Stimulated activated CD4-positive, alpha-beta T cell treated with anti-CD3 and anti-CD28 coated beads, Interleukin-2, amount 100 ng/mL, for 24 hours (primary cell): ENCODE measurements at regions not wholly inside any gene's neighbourhood (a gene's known extent, or its start where the extent isn't known, plus 50 kb on each side); places are given as distances from the start of the nearest gene placed in this dataset.
"Not testable (repeated sequence)": the region's sequence is repeated elsewhere in the genome, so short reads cannot be mapped to it uniquely, and the experiment has no call there.

Experiments
- DNase-seq, 2 donors: peaks; one replicate each; pipeline ENCODE4 v3.0.0-alpha.2; 2020

- DNase-seq: no peak
Measured at GRCh38 chr9:80498001-80498555, 926.3 kb downstream of the TLE4 start.

DNA sequence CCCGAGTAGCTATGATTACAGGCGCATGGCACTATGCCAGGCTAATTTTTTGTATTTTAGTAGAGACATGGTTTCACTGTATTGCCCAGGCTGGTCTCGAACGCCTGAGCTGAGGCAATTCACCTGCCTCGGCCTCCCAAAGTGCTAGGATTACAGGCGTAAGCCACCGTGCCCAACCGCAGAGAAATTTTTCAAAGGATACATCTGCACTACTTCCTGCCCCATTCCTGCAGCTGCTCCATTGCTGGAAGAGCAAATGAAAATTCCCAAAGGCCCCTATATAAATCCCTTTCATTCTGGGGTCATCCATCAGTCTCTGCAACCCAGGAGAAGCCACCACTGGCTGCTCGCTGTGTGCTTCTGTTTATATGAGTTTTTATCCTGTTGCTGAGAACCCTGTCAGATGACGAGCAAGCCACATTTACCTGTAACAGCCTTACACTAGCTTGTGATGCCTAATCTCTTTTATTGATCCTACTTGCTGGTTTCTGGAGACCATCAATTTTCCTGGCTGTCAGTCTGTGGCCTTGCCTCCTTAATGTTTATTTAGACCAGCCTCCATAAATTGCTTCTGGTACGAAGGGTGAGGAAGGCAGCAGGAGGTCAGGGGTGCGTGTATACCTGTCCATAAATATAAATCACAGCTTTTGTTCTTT is 925.3 kb downstream of the TLE4 start:
- DNase-seq: no peak

DNA sequence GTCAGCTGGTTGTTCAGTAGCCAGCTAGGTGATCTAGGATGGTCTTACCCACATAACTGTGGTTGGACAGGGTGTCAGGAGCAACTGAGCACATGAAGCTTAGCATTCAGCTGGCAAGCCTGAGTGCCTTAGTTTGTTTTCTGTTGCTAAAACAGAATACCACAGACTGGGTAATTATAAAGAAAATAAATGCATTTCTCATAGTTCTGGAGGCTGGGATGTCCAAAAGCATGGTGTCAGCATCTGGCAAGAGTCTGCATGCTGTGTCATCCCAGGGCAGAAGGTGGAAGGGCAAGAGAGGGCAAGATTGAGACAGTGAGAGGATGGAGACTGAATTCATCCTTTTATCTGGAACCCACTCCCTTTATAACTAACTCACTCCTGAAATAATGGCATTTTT is 921.5 kb downstream of the TLE4 start:
- DNase-seq: no peak

GRCh38 chr9:80492221-80492620 is 920.5 kb downstream of the TLE4 start:
- no peak for DNase-seq

GRCh38 chr9:80491086-80491696 is 919.4 kb downstream of the TLE4 start:
- DNase-seq: no peak

DNA sequence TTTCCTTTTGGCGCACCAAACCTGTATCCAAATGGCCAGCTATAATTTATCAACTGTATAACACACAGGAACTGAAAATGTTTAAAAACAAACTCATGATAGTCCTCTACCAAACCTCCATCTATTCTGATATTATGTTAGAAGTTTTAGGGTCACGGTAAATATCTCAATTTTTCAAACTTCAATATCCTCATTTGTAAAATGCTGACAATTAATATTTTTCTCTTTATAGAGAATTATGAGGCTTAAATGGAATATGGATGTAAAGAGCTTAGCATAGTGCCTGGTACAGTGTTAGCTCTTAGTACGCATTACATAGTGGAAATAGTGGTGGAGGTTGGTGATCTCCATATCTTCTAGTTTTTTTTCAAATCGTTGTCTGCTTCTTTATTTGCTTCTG is 917.6 kb downstream of the TLE4 start:
- DNase-seq: no peak

- no peak for DNase-seq
Measured at GRCh38 chr9:80485420-80486250, 913.9 kb downstream of the TLE4 start.

GRCh38 chr9:80482251-80482650 is 910.5 kb downstream of the TLE4 start:
- not testable (repeated sequence) for DNase-seq

- no peak for DNase-seq
Measured at GRCh38 chr9:80467632-80468031, 895.9 kb downstream of the TLE4 start.

DNA sequence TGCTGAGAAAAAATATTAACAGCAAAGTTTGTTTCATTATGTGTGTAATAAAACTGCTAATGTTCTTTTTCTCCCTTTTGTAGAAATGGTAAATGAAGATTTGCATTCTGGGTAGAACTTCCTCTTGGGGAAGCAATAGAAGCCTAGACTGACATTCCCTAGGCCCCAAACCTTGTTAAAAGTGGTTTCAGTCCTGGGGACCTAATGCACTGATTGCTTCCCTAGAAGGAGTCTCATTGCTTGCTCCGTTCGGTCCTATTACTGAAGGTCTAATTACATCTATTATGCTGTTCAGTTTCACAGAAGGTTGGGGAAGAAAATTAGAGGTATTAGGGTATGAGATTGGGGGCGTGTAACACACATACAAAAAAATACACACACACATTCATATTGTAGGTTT is 893.8 kb downstream of the TLE4 start:
- no peak for DNase-seq

- no peak for DNase-seq
Measured at GRCh38 chr9:80449513-80449912, 877.7 kb downstream of the TLE4 start.

GRCh38 chr9:80448996-80449395 is 877.2 kb downstream of the TLE4 start:
- DNase-seq: no peak

- DNase-seq: no peak
Measured at GRCh38 chr9:80447876-80448275, 876.1 kb downstream of the TLE4 start.

GRCh38 chr9:80440724-80441123 is 869.0 kb downstream of the TLE4 start:
- DNase-seq: no peak

DNA sequence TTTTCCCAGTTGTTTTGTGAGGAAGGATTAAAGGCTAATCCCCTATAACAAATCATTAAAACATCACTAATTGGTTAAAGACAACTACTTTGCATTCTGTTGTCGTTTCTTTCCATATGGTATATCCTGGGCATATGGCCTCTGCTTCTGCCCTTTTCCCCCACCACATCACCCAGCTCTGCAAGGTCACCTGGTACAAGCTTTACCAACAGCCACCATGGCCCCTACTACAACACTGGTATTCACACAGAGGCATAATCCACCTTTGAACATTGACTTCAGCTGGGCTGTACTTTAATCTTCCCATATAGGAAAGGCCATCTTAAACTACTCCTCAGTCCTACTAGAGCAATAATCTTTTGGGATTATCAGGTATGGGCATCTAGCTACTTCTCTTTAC is 866.1 kb downstream of the TLE4 start:
- no peak for DNase-seq

- no peak for DNase-seq
Measured at GRCh38 chr9:80437091-80437640, 865.4 kb downstream of the TLE4 start.

- DNase-seq: no peak
Measured at GRCh38 chr9:80435591-80435990, 863.8 kb downstream of the TLE4 start.

GRCh38 chr9:80426992-80427391 is 855.2 kb downstream of the TLE4 start:
- DNase-seq: no peak

DNA sequence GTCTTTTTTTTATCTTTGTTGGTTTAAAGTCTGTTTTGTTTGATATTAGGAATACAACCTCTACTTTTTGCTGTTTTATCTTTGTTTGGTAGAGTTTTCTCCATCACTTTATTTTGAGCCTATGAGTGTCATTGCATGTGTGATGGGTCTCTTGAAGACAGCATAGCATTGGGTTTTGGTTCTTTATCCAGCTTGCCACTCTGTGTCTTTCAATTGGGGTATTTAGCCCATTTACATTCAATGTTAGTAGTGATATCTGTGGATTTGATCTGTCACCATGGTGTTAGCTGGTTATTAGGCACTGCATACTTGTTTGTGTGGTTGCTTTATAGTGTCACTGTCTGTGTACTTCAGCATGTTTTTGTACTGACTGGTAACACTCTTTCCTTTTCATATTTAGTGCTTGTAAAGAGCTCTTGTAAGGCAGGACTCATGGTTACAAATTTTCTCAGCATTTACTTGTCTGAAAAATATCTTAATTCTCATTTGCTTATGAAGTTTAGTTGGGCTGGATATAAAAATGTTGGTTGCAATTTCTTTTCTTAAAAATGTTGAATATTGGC is 845.5 kb downstream of the TLE4 start:
- DNase-seq: no peak

DNA sequence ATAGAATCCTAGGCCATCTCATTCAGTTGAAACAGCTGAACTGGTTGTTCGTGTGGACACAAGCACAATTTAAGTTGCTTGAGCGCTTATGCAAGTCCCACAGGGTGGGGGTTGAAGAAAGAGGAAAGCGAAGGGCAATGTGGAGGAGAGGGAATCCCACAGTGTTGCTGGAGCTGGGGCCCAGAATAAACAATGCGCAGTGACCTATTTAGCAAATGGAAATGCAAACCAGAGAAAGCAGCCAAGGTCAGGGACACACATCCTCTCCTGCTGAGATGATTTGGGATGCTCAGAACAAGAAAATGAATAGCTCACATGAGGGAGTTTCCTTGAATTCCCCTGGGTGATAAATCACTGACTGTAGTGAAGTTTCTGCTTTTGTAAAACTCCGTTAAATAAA is 838.3 kb downstream of the TLE4 start:
- DNase-seq: no peak

DNA sequence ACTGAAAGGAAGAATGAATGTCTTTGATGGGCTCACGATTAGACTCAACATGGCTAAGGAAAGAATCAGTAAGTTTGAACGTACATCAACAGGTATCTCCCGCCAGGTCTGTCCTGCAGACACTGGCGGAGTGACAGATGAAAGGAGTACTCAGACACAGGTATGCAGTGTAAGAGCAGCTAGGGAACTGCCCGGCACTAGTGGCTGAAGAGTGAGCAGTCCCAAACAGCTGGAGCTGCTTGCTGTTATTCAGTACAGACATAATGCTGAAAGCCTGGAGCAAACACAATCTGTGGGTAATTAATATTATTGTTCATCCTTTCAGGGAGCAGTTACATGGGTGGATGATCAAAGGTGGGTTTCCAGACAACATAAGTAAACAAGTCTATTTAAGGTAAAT is 835.5 kb downstream of the TLE4 start:
- no peak for DNase-seq

- no peak for DNase-seq
Measured at GRCh38 chr9:80401243-80401642, 829.5 kb downstream of the TLE4 start.

GRCh38 chr9:80400624-80401230 is 829.0 kb downstream of the TLE4 start:
- no peak for DNase-seq
